SK-N-SH treated with all-trans-retinoic acid at 6 μM for 48 hours (cell line): ENCODE measurements at regions not wholly inside any gene's neighbourhood (a gene's known extent, or its start where the extent isn't known, plus 50 kb on each side); places are given as distances from the start of the nearest gene placed in this dataset.

ENCODE experiments used
- CSRNP3 ChIP-seq: fragments of 250-450 bp; sonication (Bioruptor Pico); IDR thresholded peaks from 2 replicates; pipeline ENCODE4 v1.5.1; 2021; ENCODE audit warnings: mild to moderate bottlenecking, moderate library complexity
- ISL1 ChIP-seq: fragments of 250-450 bp; sonication (Bioruptor Pico); IDR thresholded peaks from 2 replicates; pipeline ENCODE4 v2.1.2; 2022; ENCODE audit warnings: mild to moderate bottlenecking, moderate library complexity
- ZFP3 ChIP-seq: fragments of 250-450 bp; sonication (Bioruptor Pico); IDR thresholded peaks from 2 replicates; pipeline ENCODE4 v1.5.0; 2020; ENCODE audit warnings: mild to moderate bottlenecking, moderate library complexity

GRCh38 chrX:25181775-25182174 is 166.0 kb upstream of the ARX start:
- TF ChIP-seq CSRNP3 (CRISPR knock-in tag): no peak
- TF ChIP-seq ZFP3 (CRISPR knock-in tag): no peak
- TF ChIP-seq ISL1 (CRISPR knock-in tag): no peak
